ENCODE measurements at regions not wholly inside any gene's neighbourhood (a gene's known extent, or its start where the extent isn't known, plus 50 kb on each side); places are given as distances from the start of the nearest gene placed in this dataset.

DNA sequence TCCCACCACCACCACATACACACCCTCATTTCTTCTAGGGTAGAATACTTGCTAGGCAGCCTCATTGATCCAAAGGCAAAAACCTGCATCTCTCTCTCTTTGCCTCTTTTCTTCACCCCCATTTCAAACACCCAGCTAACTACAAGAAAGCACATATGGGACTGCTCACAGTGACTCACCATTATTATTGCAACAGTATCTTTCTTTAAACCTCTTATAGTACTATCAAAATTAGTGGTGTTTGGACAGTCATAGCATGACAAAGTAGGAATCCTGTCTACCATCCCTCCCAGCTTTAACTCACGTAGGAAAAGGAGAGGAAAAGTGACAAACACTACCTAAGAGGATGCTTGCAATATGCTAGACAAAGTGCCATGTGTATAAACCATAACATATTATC lies 422.5 kb upstream of the CRIM1 start:
- H3K4me3 ChIP-seq: no peak overlapping the region
- intact Hi-C loops (cut with DNase I): no loop called here
- FAIRE-seq: no peak
- no peak for ATAC-seq
- H3K36me3 ChIP-seq: no peaks in the 10 kb centered on the region
- TF ChIP-seq, protein P1, sequence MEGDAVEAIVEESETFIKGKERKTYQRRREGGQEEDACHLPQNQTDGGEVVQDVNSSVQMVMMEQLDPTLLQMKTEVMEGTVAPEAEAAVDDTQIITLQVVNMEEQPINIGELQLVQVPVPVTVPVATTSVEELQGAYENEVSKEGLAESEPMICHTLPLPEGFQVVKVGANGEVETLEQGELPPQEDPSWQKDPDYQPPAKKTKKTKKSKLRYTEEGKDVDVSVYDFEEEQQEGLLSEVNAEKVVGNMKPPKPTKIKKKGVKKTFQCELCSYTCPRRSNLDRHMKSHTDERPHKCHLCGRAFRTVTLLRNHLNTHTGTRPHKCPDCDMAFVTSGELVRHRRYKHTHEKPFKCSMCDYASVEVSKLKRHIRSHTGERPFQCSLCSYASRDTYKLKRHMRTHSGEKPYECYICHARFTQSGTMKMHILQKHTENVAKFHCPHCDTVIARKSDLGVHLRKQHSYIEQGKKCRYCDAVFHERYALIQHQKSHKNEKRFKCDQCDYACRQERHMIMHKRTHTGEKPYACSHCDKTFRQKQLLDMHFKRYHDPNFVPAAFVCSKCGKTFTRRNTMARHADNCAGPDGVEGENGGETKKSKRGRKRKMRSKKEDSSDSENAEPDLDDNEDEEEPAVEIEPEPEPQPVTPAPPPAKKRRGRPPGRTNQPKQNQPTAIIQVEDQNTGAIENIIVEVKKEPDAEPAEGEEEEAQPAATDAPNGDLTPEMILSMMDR (IDR thresholded peaks at IDR 0.05): no peak
- no peaks in the 10 kb centered on the region for H3K27me3 ChIP-seq
- H3K9me3 ChIP-seq: no peaks in the 10 kb centered on the region
- DNase-seq: no peak
- 44 to 47% methylated on average over 1 of the region's 1 CpG for WGBS, 2 donors
- no peak overlapping the region for H3K27ac ChIP-seq
- no peaks in the 10 kb centered on the region for H3K4me1 ChIP-seq

DNA sequence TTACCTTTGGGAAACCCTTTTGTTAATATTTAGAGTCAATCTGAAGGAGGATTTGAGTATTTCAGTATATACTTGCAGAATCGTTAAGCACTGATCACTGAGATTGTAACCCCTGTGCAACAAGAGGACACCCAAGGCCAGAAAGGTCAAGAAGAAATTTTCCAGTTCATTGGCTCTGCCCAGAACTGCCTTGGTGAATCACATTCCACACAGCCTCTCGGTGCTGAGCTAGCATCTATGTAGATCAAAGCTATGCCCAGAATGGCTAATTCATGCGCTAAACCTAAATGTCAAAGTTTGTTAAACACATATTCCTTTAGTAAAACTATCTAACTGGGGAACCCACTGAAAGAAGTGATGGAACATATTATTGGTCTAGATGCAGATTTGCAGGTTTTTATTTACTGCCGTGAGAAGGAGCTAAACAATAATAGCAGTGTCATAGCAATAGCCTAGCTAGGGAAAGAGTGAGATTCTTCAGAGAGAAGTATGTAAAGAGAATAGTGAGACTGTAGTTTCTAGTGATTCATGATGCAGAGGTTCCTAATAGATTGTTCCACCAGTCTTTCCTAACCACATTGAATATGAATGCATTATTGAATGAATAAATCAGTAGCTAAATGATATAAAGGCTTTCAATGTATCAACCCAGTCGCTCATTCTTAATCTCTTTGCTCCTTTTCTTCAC lies 423.2 kb upstream of the CRIM1 start:
- no peak overlapping the region for H3K27ac ChIP-seq
- no peaks in the 10 kb centered on the region for H3K36me3 ChIP-seq
- no peaks in the 10 kb centered on the region for H3K9me3 ChIP-seq
- TF ChIP-seq, protein P1 (IDR thresholded peaks at IDR 0.05): no peak
- intact Hi-C loops (cut with DNase I): no loop called here
- WGBS, 2 donors: 69 to 80% methylated on average over 5 of the region's 5 CpGs
- no peaks in the 10 kb centered on the region for H3K4me1 ChIP-seq
- FAIRE-seq (no peak), DNase-seq (no peak), ATAC-seq (no peak)
- no peak overlapping the region for H3K4me3 ChIP-seq
- H3K27me3 ChIP-seq: no peaks in the 10 kb centered on the region

DNA sequence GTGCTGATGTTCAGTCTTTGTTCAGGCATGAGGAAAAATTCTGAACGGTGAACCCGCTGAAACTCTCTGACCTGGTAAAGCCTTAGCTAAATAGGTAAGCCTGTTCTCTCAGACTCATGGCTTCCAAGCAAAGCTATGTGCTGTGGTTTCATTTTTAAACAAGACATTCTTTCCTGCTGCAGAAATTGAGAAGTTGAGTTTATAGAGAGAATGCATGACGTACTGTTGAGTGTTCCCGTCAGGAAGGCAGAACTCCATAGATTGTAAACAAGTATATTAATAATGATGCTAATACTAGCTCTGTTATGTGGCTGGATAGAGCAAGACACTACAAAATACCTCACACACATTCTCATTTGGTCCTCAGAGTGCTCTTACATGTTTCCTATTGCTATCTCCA lies 424.0 kb upstream of the CRIM1 start:
- FAIRE-seq (no peak), DNase-seq (no peak), ATAC-seq (no peak)
- TF ChIP-seq, protein P1 (IDR thresholded peaks at IDR 0.05): no peak
- Histone ChIP-seq H3K4me3 (no peak overlapping the region), H3K27ac (no peak overlapping the region), H3K4me1 (no peaks in the 10 kb centered on the region), H3K36me3 (no peaks in the 10 kb centered on the region), H3K27me3 (no peaks in the 10 kb centered on the region), H3K9me3 (no peaks in the 10 kb centered on the region)
- WGBS, 2 donors: 81 to 88% methylated on average over 4 of the region's 4 CpGs
- intact Hi-C loops (cut with DNase I): no loop called here

DNA sequence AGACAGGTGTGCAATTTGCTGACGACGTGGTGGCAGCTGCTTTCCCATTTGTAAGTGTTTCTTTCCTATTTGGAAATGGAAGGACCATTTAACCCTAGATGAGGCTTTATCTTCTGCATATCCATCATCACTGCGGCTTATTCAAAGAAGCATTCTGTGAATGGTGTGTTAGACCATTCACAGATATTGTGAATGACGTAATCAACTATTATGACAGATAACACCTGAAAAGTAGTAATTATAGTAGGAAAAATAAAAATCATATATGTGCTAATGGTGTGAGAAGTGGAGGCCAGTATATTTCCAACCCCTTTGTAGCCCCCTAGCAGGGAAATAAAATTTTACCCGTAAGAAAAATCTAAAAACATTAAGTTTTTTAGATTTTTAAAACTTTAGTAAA lies 424.5 kb upstream of the CRIM1 start:
- Histone ChIP-seq H3K4me3 (no peak overlapping the region), H3K27ac (no peak overlapping the region), H3K4me1 (no peaks in the 10 kb centered on the region), H3K9me3 (no peaks in the 10 kb centered on the region), H3K27me3 (no peaks in the 10 kb centered on the region), H3K36me3 (no peaks in the 10 kb centered on the region)
- ATAC-seq: no peak
- TF ChIP-seq, protein P1 (IDR thresholded peaks at IDR 0.05): no peak
- intact Hi-C loops (cut with DNase I): no loop called here
- 46 to 61% methylated on average over 5 of the region's 5 CpGs for WGBS, 2 donors
- FAIRE-seq: no peak
- DNase-seq: no peak

DNA sequence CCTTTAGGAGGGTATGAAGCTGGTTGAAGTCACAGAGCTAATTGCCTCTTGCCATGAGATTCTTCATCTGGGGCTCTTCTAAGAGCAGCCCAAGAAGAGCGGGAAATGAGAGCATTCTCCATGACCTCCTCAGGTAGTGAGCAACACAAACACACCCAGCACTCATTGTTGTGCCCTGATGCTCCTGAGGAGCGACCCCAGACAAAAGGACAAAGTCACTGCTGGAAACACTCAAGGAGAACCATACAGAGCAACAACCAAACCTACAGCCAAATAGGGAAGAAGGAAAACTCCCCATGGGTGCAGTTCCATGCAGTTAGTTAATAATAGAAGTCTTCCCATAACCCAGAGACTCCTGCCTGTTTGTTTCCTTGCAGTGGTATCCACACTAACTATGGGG lies 426.0 kb upstream of the CRIM1 start:
- no peak overlapping the region for H3K4me3 ChIP-seq
- no peak for DNase-seq
- TF ChIP-seq, protein P1 (IDR thresholded peaks at IDR 0.05): no peak
- H3K27ac ChIP-seq: no peak overlapping the region
- no peak for ATAC-seq
- H3K4me1 ChIP-seq: no peaks in the 10 kb centered on the region
- FAIRE-seq: no peak
- intact Hi-C loops (cut with DNase I): no loop called here
- WGBS, 2 donors: 67 to 86% methylated on average over 2 of the region's 2 CpGs
- H3K9me3 ChIP-seq: no peaks in the 10 kb centered on the region
- H3K27me3 ChIP-seq: no peaks in the 10 kb centered on the region
- no peaks in the 10 kb centered on the region for H3K36me3 ChIP-seq
